HG03354 (cell line): ENCODE measurements at regions not wholly inside any gene's neighbourhood (a gene's known extent, or its start where the extent isn't known, plus 50 kb on each side); places are given as distances from the start of the nearest gene placed in this dataset.

ENCODE experiments used
- ATAC-seq: cut with Tn5 transposase; IDR thresholded peaks from one replicate; pipeline ENCODE4 v1.9.1; 2021; ENCODE audit warnings: mild to moderate bottlenecking; ENCODE audit not compliant: unreplicated experiment, poor library complexity, severe bottlenecking

GRCh38 chr22:49128874-49129273 lies 698.8 kb downstream of the BRD1 start:
- ATAC-seq = no peak

- no peak for ATAC-seq
These were observed 703.1 kb downstream of the BRD1 start for GRCh38 chr22:49124608-49125007.

GRCh38 chr22:49123621-49124192 lies 704.0 kb downstream of the BRD1 start:
- no peak for ATAC-seq

GRCh38 chr22:49119551-49119952 lies 708.1 kb downstream of the BRD1 start:
- ATAC-seq = no peak

GRCh38 chr22:49118065-49118464 lies 709.6 kb downstream of the BRD1 start:
- no peak for ATAC-seq

GRCh38 chr22:49117486-49117885 lies 710.2 kb downstream of the BRD1 start:
- no peak for ATAC-seq

- ATAC-seq = no peak
These were observed 711.1 kb downstream of the BRD1 start for GRCh38 chr22:49116486-49117120.

- ATAC-seq = no peak
These were observed 711.7 kb downstream of the BRD1 start for GRCh38 chr22:49116021-49116420.

- ATAC-seq = no peak
These were observed 712.5 kb downstream of the BRD1 start for GRCh38 chr22:49115197-49115596.

- ATAC-seq = no peak
These were observed 713.9 kb downstream of the BRD1 start for GRCh38 chr22:49113758-49114157.

- ATAC-seq = no peak
These were observed 714.7 kb downstream of the BRD1 start for GRCh38 chr22:49112661-49113626.

- ATAC-seq = no peak
These were observed 715.5 kb downstream of the BRD1 start for GRCh38 chr22:49112176-49112575.

- ATAC-seq = no peak
These were observed 716.6 kb downstream of the BRD1 start for GRCh38 chr22:49111085-49111484.

GRCh38 chr22:49108636-49109315 lies 718.9 kb downstream of the BRD1 start:
- ATAC-seq = no peak

GRCh38 chr22:49107961-49108530 lies 719.6 kb downstream of the BRD1 start:
- no peak for ATAC-seq

- no peak for ATAC-seq
These were observed 720.1 kb downstream of the BRD1 start for GRCh38 chr22:49107561-49107960.

GRCh38 chr22:49106842-49107152 lies 720.9 kb downstream of the BRD1 start:
- ATAC-seq = no peak

GRCh38 chr22:49106096-49106841 lies 721.4 kb downstream of the BRD1 start:
- ATAC-seq = no peak

- ATAC-seq = no peak
These were observed 723.2 kb downstream of the BRD1 start for GRCh38 chr22:49104434-49104833.
